ENCODE measurements at regions not wholly inside any gene's neighbourhood (a gene's known extent, or its start where the extent isn't known, plus 50 kb on each side); places are given as distances from the start of the nearest gene placed in this dataset.

- intact Hi-C loops (cut with micrococcal nuclease) = no loop called here
These were observed 60.6 kb upstream of the CD34 start for GRCh38 chr1:207971331-207972219.

- intact Hi-C loops (cut with micrococcal nuclease) = no loop called here
These were observed 59.7 kb upstream of the CD34 start for GRCh38 chr1:207970329-207971233.

- intact Hi-C loops (cut with micrococcal nuclease) = no loop called here
These were observed 58.6 kb upstream of the CD34 start for GRCh38 chr1:207969528-207969927.

GRCh38 chr1:207968521-207969009 lies 57.6 kb upstream of the CD34 start:
- intact Hi-C loops (cut with micrococcal nuclease) = no loop called here

GRCh38 chr1:207967703-207968102 lies 56.8 kb upstream of the CD34 start:
- intact Hi-C loops (cut with micrococcal nuclease) = no loop called here

GRCh38 chr1:207966521-207966920 lies 55.6 kb upstream of the CD34 start:
- intact Hi-C loops (cut with micrococcal nuclease) = no loop called here

- intact Hi-C loops (cut with micrococcal nuclease) = no loop called here
These were observed 54.8 kb upstream of the CD34 start for GRCh38 chr1:207965392-207966387.

- intact Hi-C loops (cut with micrococcal nuclease) = loop anchor here (5.0 kb wide), 1 partner anchor 322 kb away; no protein-coding TSS in a partner anchor
These were observed 53.5 kb upstream of the CD34 start for GRCh38 chr1:207964195-207964966.

- intact Hi-C loops (cut with micrococcal nuclease) = loop anchor here (1.0 to 5.0 kb wide), 7 partner anchors 78 to 321 kb away; no protein-coding TSS in a partner anchor
These were observed 52.7 kb upstream of the CD34 start for GRCh38 chr1:207963427-207964194.

- intact Hi-C loops (cut with micrococcal nuclease) = loop anchor here (1.0 to 5.0 kb wide), 7 partner anchors 78 to 321 kb away; no protein-coding TSS in a partner anchor
These were observed 51.9 kb upstream of the CD34 start for GRCh38 chr1:207962716-207963426.

Data from T-helper 1 cell treated with Interleukin-12 subunit alpha and Interleukin-12 subunit beta and Interleukin-4 antibody, amounts not matched to agents 30 ng/mL and 1 ng/mL, for 36 hours (primary cell).